ENCODE measurements at regions not wholly inside any gene's neighbourhood (a gene's known extent, or its start where the extent isn't known, plus 50 kb on each side); places are given as distances from the start of the nearest gene placed in this dataset.
"Not testable (repeated sequence)": the region's sequence is repeated elsewhere in the genome, so short reads cannot be mapped to it uniquely, and the experiment has no call there.

GRCh38 chr5:118068886-118069285 is 919.5 kb downstream of the DTWD2 start:
- DNase-seq (ENCODE audit: low read depth, low spot score), result no peak

GRCh38 chr5:118063836-118064235 is 924.5 kb downstream of the DTWD2 start:
- not testable (repeated sequence) for DNase-seq (ENCODE audit: low read depth, low spot score)

GRCh38 chr5:118060833-118061232 is 927.5 kb downstream of the DTWD2 start:
- no peak for DNase-seq (ENCODE audit: low read depth, low spot score)

GRCh38 chr5:118052503-118052902 is 935.8 kb downstream of the DTWD2 start:
- DNase-seq (ENCODE audit: low read depth, low spot score), result no peak

GRCh38 chr5:118044169-118044568 is 944.2 kb downstream of the DTWD2 start:
- DNase-seq (ENCODE audit: low read depth, low spot score), result no peak

GRCh38 chr5:118043531-118043930 is 944.8 kb downstream of the DTWD2 start:
- DNase-seq (ENCODE audit: low read depth, low spot score), result no peak

GRCh38 chr5:118042076-118042475 is 946.3 kb downstream of the DTWD2 start:
- no peak for DNase-seq (ENCODE audit: low read depth, low spot score)

- no peak for DNase-seq (ENCODE audit: low read depth, low spot score)
Measured at GRCh38 chr5:118040496-118040895, 947.9 kb downstream of the DTWD2 start.

- DNase-seq (ENCODE audit: low read depth, low spot score), result no peak
Measured at GRCh38 chr5:118033686-118034338, 954.5 kb downstream of the DTWD2 start.

- no peak for DNase-seq (ENCODE audit: low read depth, low spot score)
Measured at GRCh38 chr5:118029807-118030206, 958.5 kb downstream of the DTWD2 start.

- no peak for DNase-seq (ENCODE audit: low read depth, low spot score)
Measured at GRCh38 chr5:118022062-118022461, 966.3 kb downstream of the DTWD2 start.

- no peak for DNase-seq (ENCODE audit: low read depth, low spot score)
Measured at GRCh38 chr5:118017536-118017935, 970.8 kb downstream of the DTWD2 start.

- DNase-seq (ENCODE audit: low read depth, low spot score), result no peak
Measured at GRCh38 chr5:118016396-118016795, 972.0 kb downstream of the DTWD2 start.

- no peak for DNase-seq (ENCODE audit: low read depth, low spot score)
Measured at GRCh38 chr5:118015511-118015910, 972.8 kb downstream of the DTWD2 start.

GRCh38 chr5:118009741-118010297 is 978.5 kb downstream of the DTWD2 start:
- no peak for DNase-seq (ENCODE audit: low read depth, low spot score)

- no peak for DNase-seq (ENCODE audit: low read depth, low spot score)
Measured at GRCh38 chr5:118008779-118009178, 979.6 kb downstream of the DTWD2 start.

GRCh38 chr5:118007262-118007661 is 981.1 kb downstream of the DTWD2 start:
- DNase-seq (ENCODE audit: low read depth, low spot score), result no peak

- DNase-seq (ENCODE audit: low read depth, low spot score), result no peak
Measured at GRCh38 chr5:118006219-118006618, 982.1 kb downstream of the DTWD2 start.

- no peak for DNase-seq (ENCODE audit: low read depth, low spot score)
Measured at GRCh38 chr5:117999939-118000549, 988.3 kb downstream of the DTWD2 start.

- no peak for DNase-seq (ENCODE audit: low read depth, low spot score)
Measured at GRCh38 chr5:117982691-117983090, 1005.7 kb downstream of the DTWD2 start.

GRCh38 chr5:117973785-117974184 is 1014.6 kb downstream of the DTWD2 start:
- no peak for DNase-seq (ENCODE audit: low read depth, low spot score)

GRCh38 chr5:117955831-117956230 is 1032.5 kb downstream of the DTWD2 start:
- no peak for DNase-seq (ENCODE audit: low read depth, low spot score)

- no peak for DNase-seq (ENCODE audit: low read depth, low spot score)
Measured at GRCh38 chr5:117954331-117954730, 1034.0 kb downstream of the DTWD2 start.

All from brain pericyte (primary cell).